Neural cell (in vitro differentiated cells): ENCODE measurements at regions not wholly inside any gene's neighbourhood (a gene's known extent, or its start where the extent isn't known, plus 50 kb on each side); places are given as distances from the start of the nearest gene placed in this dataset.

ENCODE experiments used
- H2AFZ ChIP-seq: fragments of 200-600, 300-800 bp; sonication (generic), shearing (Covaris generic); 2 replicates; pipeline ENCODE4 v1.6.0; 2014; ENCODE audit warnings: low read depth, mild to moderate bottlenecking, antibody characterized with exemption, low read length, moderate library complexity
- H3F3A ChIP-seq: fragments of 200-600 bp; shearing (Covaris generic); 2 replicates; pipeline ENCODE4 v1.6.1; 2016; ENCODE audit warnings: mild to moderate bottlenecking, moderate library complexity, mixed read lengths, antibody characterized with exemption, low read length; ENCODE audit not compliant: insufficient read depth, poor library complexity, severe bottlenecking
- H3K27ac ChIP-seq: fragments of 200-600, 300-800 bp; sonication (generic), shearing (Covaris generic); 2 replicates; pipeline ENCODE4 v1.5.1; 2014; ENCODE audit warnings: mild to moderate bottlenecking, low read length, moderate library complexity
- H3K27me3 ChIP-seq: fragments of 300-800, 200-600 bp; sonication (generic), shearing (Covaris generic); 2 replicates; pipeline ENCODE4 v1.6.0; 2014; ENCODE audit warnings: mild to moderate bottlenecking, low read depth, low read length, moderate library complexity; ENCODE audit not compliant: insufficient read depth
- H3K36me3 ChIP-seq: fragments of 300-800, 200-600 bp; sonication (generic), shearing (Covaris generic); 2 replicates; pipeline ENCODE4 v1.5.1; 2014; ENCODE audit warnings: mild to moderate bottlenecking, antibody characterized with exemption, low read length, moderate library complexity; ENCODE audit not compliant: insufficient read depth
- H3K4me2 ChIP-seq: fragments of 300-800, 200-600 bp; sonication (generic), shearing (Covaris generic); 2 replicates; pipeline ENCODE4 v1.6.0; 2014; ENCODE audit warnings: mild to moderate bottlenecking, low read length
- H3K4me3 ChIP-seq: fragments of 300-800, 200-600 bp; sonication (generic), shearing (Covaris generic); 2 replicates; pipeline ENCODE4 v1.5.1; 2014; ENCODE audit warnings: mild to moderate bottlenecking, low read length, moderate library complexity
- H3K79me2 ChIP-seq: fragments of 200-600 bp; shearing (Covaris generic); replicated peaks from 2 replicates; pipeline ENCODE4 v1.6.0; 2014; ENCODE audit warnings: mild to moderate bottlenecking, low read length, moderate library complexity; ENCODE audit not compliant: insufficient read depth
- H3K9ac ChIP-seq: fragments of 300-800, 200-600 bp; sonication (generic), shearing (Covaris generic); 2 replicates; pipeline ENCODE4 v1.6.1; 2016; ENCODE audit warnings: mild to moderate bottlenecking, low read length, mixed read lengths
- H3K9me2 ChIP-seq: fragments of 200-600 bp; shearing (Covaris generic); 2 replicates; pipeline ENCODE4 v1.6.1; 2016; ENCODE audit warnings: mild to moderate bottlenecking, low read length, mixed read lengths; ENCODE audit not compliant: insufficient read depth
- H3K9me3 ChIP-seq: fragments of 200-600, 300-800 bp; sonication (generic), shearing (Covaris generic); 2 replicates; pipeline ENCODE4 v1.6.1; 2016; ENCODE audit warnings: mild to moderate bottlenecking, mixed run types, low read length, moderate library complexity, mixed read lengths
- H4K20me1 ChIP-seq: fragments of 200-600 bp; shearing (Covaris generic); 2 replicates; pipeline ENCODE4 v1.6.1; 2016; ENCODE audit warnings: mild to moderate bottlenecking, mixed run types; ENCODE audit not compliant: insufficient read depth
- CTCF ChIP-seq: fragments of 450-650 bp; IDR thresholded peaks from 2 replicates; pipeline ENCODE4 v1.5.1; 2014; ENCODE audit warnings: antibody characterized with exemption, mild to moderate bottlenecking, moderate library complexity; ENCODE audit not compliant: poor library complexity, severe bottlenecking
- EP300 ChIP-seq: fragments of 450-650 bp; conservative IDR thresholded peaks from 2 replicates; pipeline ENCODE4 v1.6.1; 2014; ENCODE audit warnings: antibody characterized with exemption, mild to moderate bottlenecking, moderate library complexity; ENCODE audit not compliant: poor library complexity, severe bottlenecking
- EZH2 ChIP-seq: fragments of 200-600, 300-800 bp; shearing (Covaris generic), sonication (generic); IDR thresholded peaks from 2 replicates; pipeline ENCODE4 v1.6.1; 2014; ENCODE audit warnings: antibody characterized with exemption, low read length, borderline replicate concordance, mild to moderate bottlenecking; ENCODE audit not compliant: insufficient read depth, poor library complexity, severe bottlenecking
- MXI1 ChIP-seq: fragments of 450-650 bp; conservative IDR thresholded peaks from 2 replicates; pipeline ENCODE4 v1.6.1; 2014; ENCODE audit warnings: antibody characterized with exemption, mild to moderate bottlenecking; ENCODE audit not compliant: poor library complexity, severe bottlenecking
- POLR2AphosphoS5 ChIP-seq: IDR thresholded peaks from 2 replicates; pipeline ENCODE4 v1.6.1; 2012
- RAD21 ChIP-seq: fragments of 450-650 bp; conservative IDR thresholded peaks from 2 replicates; pipeline ENCODE4 v1.6.1; 2014; ENCODE audit warnings: antibody characterized with exemption, mild to moderate bottlenecking, moderate library complexity
- REST ChIP-seq: IDR thresholded peaks from 2 replicates; pipeline ENCODE4 v1.6.1; 2012; ENCODE audit warnings: borderline replicate concordance
- SMC3 ChIP-seq: fragments of 450-650 bp; conservative IDR thresholded peaks from 2 replicates; pipeline ENCODE4 v1.6.1; 2014; ENCODE audit warnings: antibody characterized with exemption, mild to moderate bottlenecking, moderate library complexity; ENCODE audit not compliant: poor library complexity
- TAF1 ChIP-seq: IDR thresholded peaks from 2 replicates; pipeline ENCODE4 v1.6.1; 2012; ENCODE audit warnings: low read depth

GRCh38 chr4:104129243-104129642 is 365.5 kb downstream of the CXXC4 start:
- no peaks in the 10 kb centered on the region for H3K9me3 ChIP-seq
- H3K27me3 ChIP-seq, result no peaks in the 10 kb centered on the region
- no peak overlapping the region for H3K27ac ChIP-seq
- no peak overlapping the region for H2AFZ ChIP-seq
- no peak overlapping the region for H3K9ac ChIP-seq
- no peak overlapping the region for H3K4me2 ChIP-seq
- no peaks in the 10 kb centered on the region for H3K36me3 ChIP-seq
- no peaks in the 10 kb centered on the region for H3K9me2 ChIP-seq
- no peaks in the 10 kb centered on the region for H3K79me2 ChIP-seq
- H3F3A ChIP-seq, result no peaks in the 10 kb centered on the region
- no peak overlapping the region for H3K4me3 ChIP-seq
- TF ChIP-seq SMC3 (no peak), CTCF (no peak), REST (no peak), TAF1 (no peak), POLR2AphosphoS5 (no peak), EZH2 (no peak)
- no peaks in the 10 kb centered on the region for H4K20me1 ChIP-seq

- H3K9ac ChIP-seq, result no peak overlapping the region
- H3F3A ChIP-seq, result no peaks in the 10 kb centered on the region
- H3K4me3 ChIP-seq, result no peak overlapping the region
- no peak overlapping the region for H2AFZ ChIP-seq
- no peak overlapping the region for H3K4me2 ChIP-seq
- no peaks in the 10 kb centered on the region for H3K9me2 ChIP-seq
- no peaks in the 10 kb centered on the region for H3K9me3 ChIP-seq
- H3K36me3 ChIP-seq, result no peaks in the 10 kb centered on the region
- no peaks in the 10 kb centered on the region for H3K27me3 ChIP-seq
- TF ChIP-seq RAD21 (no peak), EZH2 (no peak), EP300 (no peak), REST (no peak), TAF1 (no peak), CTCF (no peak), POLR2AphosphoS5 (no peak), MXI1 (no peak), SMC3 (no peak)
- H4K20me1 ChIP-seq, result no peaks in the 10 kb centered on the region
- no peak overlapping the region for H3K27ac ChIP-seq
- no peaks in the 10 kb centered on the region for H3K79me2 ChIP-seq
Measured at GRCh38 chr4:104128850-104129213, 365.9 kb downstream of the CXXC4 start.
